ENCODE measurements at regions not wholly inside any gene's neighbourhood (a gene's known extent, or its start where the extent isn't known, plus 50 kb on each side); places are given as distances from the start of the nearest gene placed in this dataset.

- TF ChIP-seq CTCF (conservative IDR thresholded peaks at IDR 0.05; ENCODE audit: low read depth, low read length) (no peak), EZH2 (IDR thresholded peaks at IDR 0.05; ENCODE audit: borderline replicate concordance, low read depth, low read length, poor library complexity, severe bottlenecking) (no peak)
- intact Hi-C loops (cut with micrococcal nuclease; ENCODE audit: unreplicated experiment), result no loop called here
- no TSS peak for BruUV-seq (replicated peaks)
- H3K27me3 ChIP-seq (replicated peaks; ENCODE audit: insufficient read depth, low read depth, low read length, poor library complexity), result no peaks in the 10 kb centered on the region
- CTCF ChIA-PET, result no interaction called here
- no peaks in the 10 kb centered on the region for H3K36me3 ChIP-seq (ENCODE audit: insufficient read depth, low read length, poor library complexity, severe bottlenecking)
- POLR2A ChIA-PET (ENCODE audit: low non-redundant PET), result no interaction called here
- H3K4me3 ChIP-seq (ENCODE audit: low read depth, low read length, poor library complexity, severe bottlenecking), result no peak overlapping the region
- no peaks in the 10 kb centered on the region for H3K9me3 ChIP-seq (ENCODE audit: low read depth, low read length, poor library complexity, severe bottlenecking)
- no peaks in the 10 kb centered on the region for H3K4me1 ChIP-seq (ENCODE audit: insufficient read depth, low read length, poor library complexity, severe bottlenecking)
- no peak for DNase-seq (ENCODE audit: low spot score)
- H3K27ac ChIP-seq (ENCODE audit: low read depth, low read length, poor library complexity, severe bottlenecking), result no peak overlapping the region
Observed at GRCh38 chr11:70818351-70818750, 420.0 kb downstream of the CTTN start.

GRCh38 chr11:70819022-70819421, 420.7 kb downstream of the CTTN start:
- ChIA-PET POLR2A (ENCODE audit: low non-redundant PET) (no interaction called here), CTCF (no interaction called here)
- intact Hi-C loops (cut with micrococcal nuclease; ENCODE audit: unreplicated experiment), result no loop called here
- Histone ChIP-seq H3K9me3 (ENCODE audit: low read depth, low read length, poor library complexity, severe bottlenecking) (no peaks in the 10 kb centered on the region), H3K36me3 (ENCODE audit: insufficient read depth, low read length, poor library complexity, severe bottlenecking) (no peaks in the 10 kb centered on the region), H3K4me1 (ENCODE audit: insufficient read depth, low read length, poor library complexity, severe bottlenecking) (no peaks in the 10 kb centered on the region), H3K27ac (ENCODE audit: low read depth, low read length, poor library complexity, severe bottlenecking) (no peak overlapping the region), H3K27me3 (replicated peaks; ENCODE audit: insufficient read depth, low read depth, low read length, poor library complexity) (peaks cover 5% of the 10 kb centered on the region), H3K4me3 (ENCODE audit: low read depth, low read length, poor library complexity, severe bottlenecking) (no peak overlapping the region)
- no peak for DNase-seq (ENCODE audit: low spot score)
- BruUV-seq (replicated peaks), result no TSS peak
- TF ChIP-seq CTCF (conservative IDR thresholded peaks at IDR 0.05; ENCODE audit: low read depth, low read length) (no peak), EZH2 (IDR thresholded peaks at IDR 0.05; ENCODE audit: borderline replicate concordance, low read depth, low read length, poor library complexity, severe bottlenecking) (no peak)

GRCh38 chr11:70820311-70820710, 422.0 kb downstream of the CTTN start:
- BruUV-seq (replicated peaks), result no TSS peak
- peaks cover 18% of the 10 kb centered on the region for H3K27me3 ChIP-seq (replicated peaks; ENCODE audit: insufficient read depth, low read depth, low read length, poor library complexity)
- POLR2A ChIA-PET (ENCODE audit: low non-redundant PET), result no interaction called here

More at GRCh38 chr11:70820311-70820710, 422.0 kb downstream of the CTTN start:
- intact Hi-C loops (cut with micrococcal nuclease; ENCODE audit: unreplicated experiment), result no loop called here
- Histone ChIP-seq H3K27ac (ENCODE audit: low read depth, low read length, poor library complexity, severe bottlenecking) (no peak overlapping the region), H3K36me3 (ENCODE audit: insufficient read depth, low read length, poor library complexity, severe bottlenecking) (no peaks in the 10 kb centered on the region), H3K4me1 (ENCODE audit: insufficient read depth, low read length, poor library complexity, severe bottlenecking) (no peaks in the 10 kb centered on the region), H3K4me3 (ENCODE audit: low read depth, low read length, poor library complexity, severe bottlenecking) (no peak overlapping the region), H3K9me3 (ENCODE audit: low read depth, low read length, poor library complexity, severe bottlenecking) (no peaks in the 10 kb centered on the region)
- no peak for DNase-seq (ENCODE audit: low spot score)
- CTCF ChIA-PET, result no interaction called here
- TF ChIP-seq EZH2 (IDR thresholded peaks at IDR 0.05; ENCODE audit: borderline replicate concordance, low read depth, low read length, poor library complexity, severe bottlenecking) (no peak), CTCF (conservative IDR thresholded peaks at IDR 0.05; ENCODE audit: low read depth, low read length) (no peak)

Data from A673 (cell line).